ENCODE measurements at regions not wholly inside any gene's neighbourhood (a gene's known extent, or its start where the extent isn't known, plus 50 kb on each side); places are given as distances from the start of the nearest gene placed in this dataset.

- intact Hi-C loops (cut with micrococcal nuclease), result no loop called here
- Histone ChIP-seq H3K4me2 (ENCODE audit: low read length) (no peak overlapping the region), H3K27ac (ENCODE audit: low read length) (no peak overlapping the region), H3F3A (ENCODE audit: low read length, unreplicated experiment) (no peaks in the 10 kb centered on the region), H3K79me2 (ENCODE audit: low read length) (no peaks in the 10 kb centered on the region), H2AFZ (ENCODE audit: low read length) (no peak overlapping the region), H3K9ac (ENCODE audit: low read length) (no peak overlapping the region), H3K9me3 (ENCODE audit: low read length) (no peaks in the 10 kb centered on the region), H3K4me3 (ENCODE audit: low read length) (no peak overlapping the region), H3K36me3 (ENCODE audit: low read depth, low read length) (no peaks in the 10 kb centered on the region), H3K27me3 (ENCODE audit: low read length) (no peaks in the 10 kb centered on the region), H4K20me1 (ENCODE audit: low read length) (no peaks in the 10 kb centered on the region), H3K4me1 (ENCODE audit: insufficient read depth, low read length) (no peaks in the 10 kb centered on the region), H3K9me2 (replicated peaks; ENCODE audit: low read length) (no peaks in the 10 kb centered on the region)
- ChIA-PET POLR2A (ENCODE audit: unreplicated experiment) (no interaction called here), CTCF (no interaction called here)
- TF ChIP-seq EZH2 (IDR thresholded peaks at IDR 0.05; ENCODE audit: low read length, unreplicated experiment) (no peak), EZH2phosphoT487 (IDR thresholded peaks at IDR 0.05; ENCODE audit: borderline replicate concordance, low read length) (no peak), CTCF (conservative IDR thresholded peaks at IDR 0.05; ENCODE audit: low read depth, low read length) (no peak)
- DNase-seq (no peak), ATAC-seq (no peak)
- no TSS peak for BruUV-seq (replicated peaks)
These were observed 1209.6 kb downstream of the PCDH7 start for GRCh38 chr4:31929676-31930345.

- H3K27me3 ChIP-seq (ENCODE audit: low read length), result no peaks in the 10 kb centered on the region
- intact Hi-C loops (cut with micrococcal nuclease), result no loop called here
- BruUV-seq (replicated peaks), result no TSS peak
- TF ChIP-seq EZH2phosphoT487 (IDR thresholded peaks at IDR 0.05; ENCODE audit: borderline replicate concordance, low read length) (no peak), EZH2 (IDR thresholded peaks at IDR 0.05; ENCODE audit: low read length, unreplicated experiment) (no peak), CTCF (conservative IDR thresholded peaks at IDR 0.05; ENCODE audit: low read depth, low read length) (no peak)
- no peaks in the 10 kb centered on the region for H3K36me3 ChIP-seq (ENCODE audit: low read depth, low read length)
- H3K4me3 ChIP-seq (ENCODE audit: low read length), result no peak overlapping the region
- ChIA-PET CTCF (no interaction called here), POLR2A (ENCODE audit: unreplicated experiment) (no interaction called here)
- H3K4me2 ChIP-seq (ENCODE audit: low read length), result no peak overlapping the region
- H2AFZ ChIP-seq (ENCODE audit: low read length), result no peak overlapping the region
- no peaks in the 10 kb centered on the region for H4K20me1 ChIP-seq (ENCODE audit: low read length)
- no peaks in the 10 kb centered on the region for H3K9me3 ChIP-seq (ENCODE audit: low read length)
- no peak for ATAC-seq
- no peak overlapping the region for H3K27ac ChIP-seq (ENCODE audit: low read length)
- 0 out of 2 replicates have a peak, but pooled peaks cover 4% of the 10 kb centered on the region for H3K4me1 ChIP-seq (ENCODE audit: insufficient read depth, low read length)
- no peaks in the 10 kb centered on the region for H3K9me2 ChIP-seq (replicated peaks; ENCODE audit: low read length)
- H3K9ac ChIP-seq (ENCODE audit: low read length), result no peak overlapping the region
- no peaks in the 10 kb centered on the region for H3F3A ChIP-seq (ENCODE audit: low read length, unreplicated experiment)
- DNase-seq, result no peak
- H3K79me2 ChIP-seq (ENCODE audit: low read length), result no peaks in the 10 kb centered on the region
These were observed 1226.3 kb downstream of the PCDH7 start for GRCh38 chr4:31946456-31946855.

- Histone ChIP-seq H4K20me1 (ENCODE audit: low read length) (no peaks in the 10 kb centered on the region), H3K9me2 (replicated peaks; ENCODE audit: low read length) (no peaks in the 10 kb centered on the region), H3K9ac (ENCODE audit: low read length) (no peak overlapping the region), H3K79me2 (ENCODE audit: low read length) (no peaks in the 10 kb centered on the region), H3K36me3 (ENCODE audit: low read depth, low read length) (no peaks in the 10 kb centered on the region), H3F3A (ENCODE audit: low read length, unreplicated experiment) (no peaks in the 10 kb centered on the region), H3K27ac (ENCODE audit: low read length) (no peak overlapping the region), H3K4me3 (ENCODE audit: low read length) (no peak overlapping the region), H3K4me1 (ENCODE audit: insufficient read depth, low read length) (0 out of 2 replicates have a peak, but pooled peaks cover 4% of the 10 kb centered on the region), H3K9me3 (ENCODE audit: low read length) (no peaks in the 10 kb centered on the region), H3K27me3 (ENCODE audit: low read length) (no peaks in the 10 kb centered on the region), H3K4me2 (ENCODE audit: low read length) (no peak overlapping the region), H2AFZ (ENCODE audit: low read length) (no peak overlapping the region)
- no TSS peak for BruUV-seq (replicated peaks)
- intact Hi-C loops (cut with micrococcal nuclease), result no loop called here
- ChIA-PET POLR2A (ENCODE audit: unreplicated experiment) (no interaction called here), CTCF (no interaction called here)
- no peak for ATAC-seq
- TF ChIP-seq EZH2phosphoT487 (IDR thresholded peaks at IDR 0.05; ENCODE audit: borderline replicate concordance, low read length) (no peak), EZH2 (IDR thresholded peaks at IDR 0.05; ENCODE audit: low read length, unreplicated experiment) (no peak), CTCF (conservative IDR thresholded peaks at IDR 0.05; ENCODE audit: low read depth, low read length) (no peak)
- DNase-seq, result no peak
These were observed 1226.9 kb downstream of the PCDH7 start for GRCh38 chr4:31947101-31947500.
